Suprapubic skin (tissue), 4 donors: ENCODE measurements at regions not wholly inside any gene's neighbourhood (a gene's known extent, or its start where the extent isn't known, plus 50 kb on each side); places are given as distances from the start of the nearest gene placed in this dataset.

Experiments
- DNase-seq, 2 donors: peaks; one replicate each; pipeline ENCODE4 v3.0.0-alpha.2; 2019; ENCODE audit warnings: low spot score in 2 of 2
- H3K27ac ChIP-seq: fragments of 200-600 bp; sonication (generic); one replicate; pipeline ENCODE4 v1.5.1; 2019
- H3K27me3 ChIP-seq: fragments of 200-600 bp; sonication (generic); one replicate; pipeline ENCODE4 v1.5.1; 2019
- H3K36me3 ChIP-seq: fragments of 200-600 bp; sonication (generic); one replicate; pipeline ENCODE4 v1.5.1; 2019
- H3K4me1 ChIP-seq: fragments of 200-600 bp; sonication (generic); one replicate; pipeline ENCODE4 v1.5.1; 2019
- H3K4me3 ChIP-seq: fragments of 200-600 bp; sonication (generic); one replicate; pipeline ENCODE4 v1.5.1; 2019; ENCODE audit warnings: mild to moderate bottlenecking
- H3K9me3 ChIP-seq: fragments of 200-600 bp; sonication (generic); one replicate; pipeline ENCODE4 v1.5.1; 2019
- CTCF ChIP-seq, 2 donors: fragments of 200-600 bp in 1 of 2; fragments of 450-650 bp in 1 of 2; sonication (generic) in 1 of 2; IDR thresholded peaks; one replicate each; pipeline ENCODE4 v1.5.1; 2016 to 2019; ENCODE audit warnings: antibody characterized with exemption in 2 of 2, mild to moderate bottlenecking in 1 of 2, moderate library complexity in 1 of 2
- EP300 ChIP-seq: sonication (generic); formaldehyde crosslinking; IDR thresholded peaks from one replicate; pipeline ENCODE4 v1.6.1; 2017; ENCODE audit warnings: antibody characterized with exemption
- POLR2A ChIP-seq, 2 donors: fragments of 450-650 bp; IDR thresholded peaks; one replicate each; pipeline ENCODE4 v1.6.1; 2017; ENCODE audit warnings: antibody characterized with exemption in 2 of 2, mild to moderate bottlenecking in 2 of 2, moderate library complexity in 2 of 2
- POLR2AphosphoS5 ChIP-seq, 3 donors: sonication (generic); formaldehyde crosslinking; IDR thresholded peaks; one replicate each; pipeline ENCODE4 v1.6.1; 2017; ENCODE audit warnings: antibody characterized with exemption in 3 of 3
- WGBS: methylation state at CpG from one replicate; pipeline ENCODE4 v1.1.5; 2018; 5-methylcytosine and 5-hydroxymethylcytosine counted together

- H3K36me3 ChIP-seq = no peaks in the 10 kb centered on the region
- H3K4me1 ChIP-seq = no peaks in the 10 kb centered on the region
- no peak overlapping the region for H3K27ac ChIP-seq
- no peak for DNase-seq
- H3K27me3 ChIP-seq = no peaks in the 10 kb centered on the region
- TF ChIP-seq CTCF (IDR thresholded peaks at IDR 0.05) = no peak
- TF ChIP-seq EP300 = no peak
- no peak for TF ChIP-seq POLR2AphosphoS5 (IDR thresholded peaks at IDR 0.05)
- no peak for TF ChIP-seq POLR2A (IDR thresholded peaks at IDR 0.05)
- no peak overlapping the region for H3K4me3 ChIP-seq
- WGBS = 80% methylated on average over 7 of the region's 7 CpGs
- no peaks in the 10 kb centered on the region for H3K9me3 ChIP-seq
These were observed 663.4 kb downstream of the RAPGEF2 start for GRCh38 chr4:159766241-159766640.

- no peak for TF ChIP-seq EP300
- no peak overlapping the region for H3K4me3 ChIP-seq
- no peak overlapping the region for H3K27ac ChIP-seq
- H3K36me3 ChIP-seq = no peaks in the 10 kb centered on the region
- no peak for DNase-seq
- no peaks in the 10 kb centered on the region for H3K4me1 ChIP-seq
- H3K27me3 ChIP-seq = no peaks in the 10 kb centered on the region
- H3K9me3 ChIP-seq = no peaks in the 10 kb centered on the region
These were observed 664.5 kb downstream of the RAPGEF2 start for GRCh38 chr4:159767406-159767805.

DNA sequence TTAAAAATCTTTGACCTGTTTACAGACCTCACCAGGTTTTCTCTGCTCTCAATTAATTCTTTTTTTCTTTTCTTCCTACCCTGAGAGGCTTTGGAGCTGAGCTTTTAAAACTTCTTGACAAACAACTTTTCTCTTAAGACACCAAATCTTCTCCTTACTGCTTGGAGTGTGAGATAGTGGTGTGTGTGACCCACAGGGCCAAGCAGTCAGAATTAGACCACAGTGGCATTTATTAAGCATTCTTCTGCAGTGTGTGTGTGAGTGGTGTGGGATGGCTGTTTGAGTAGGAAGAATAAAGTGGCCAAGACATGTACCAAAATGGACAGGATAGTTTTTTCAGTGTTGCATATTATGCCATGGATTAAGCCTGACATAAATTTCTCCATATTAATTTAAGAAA lies 665.1 kb downstream of the RAPGEF2 start:
- Histone ChIP-seq H3K4me3 (no peak overlapping the region), H3K27ac (no peak overlapping the region)
- TF ChIP-seq POLR2AphosphoS5 (IDR thresholded peaks at IDR 0.05) (no peak), POLR2A (IDR thresholded peaks at IDR 0.05) (no peak), EP300 (no peak), CTCF (IDR thresholded peaks at IDR 0.05) (no peak)

GRCh38 chr4:159770401-159770800 lies 667.5 kb downstream of the RAPGEF2 start:
- no peak overlapping the region for H3K27ac ChIP-seq
- DNase-seq = no peak
- H3K4me1 ChIP-seq = no peaks in the 10 kb centered on the region
- WGBS = 12% methylated on average over 1 of the region's 1 CpG
- no peak overlapping the region for H3K4me3 ChIP-seq
- no peaks in the 10 kb centered on the region for H3K36me3 ChIP-seq
- H3K27me3 ChIP-seq = no peaks in the 10 kb centered on the region
- TF ChIP-seq POLR2AphosphoS5 (IDR thresholded peaks at IDR 0.05) = no peak
- TF ChIP-seq CTCF (IDR thresholded peaks at IDR 0.05) = no peak
- no peak for TF ChIP-seq POLR2A (IDR thresholded peaks at IDR 0.05)
- no peak for TF ChIP-seq EP300
- H3K9me3 ChIP-seq = no peaks in the 10 kb centered on the region

More for the DNA sequence above, 665.1 kb downstream of the RAPGEF2 start:
- Histone ChIP-seq H3K27me3 (no peaks in the 10 kb centered on the region), H3K4me1 (no peaks in the 10 kb centered on the region), H3K9me3 (no peaks in the 10 kb centered on the region), H3K36me3 (no peaks in the 10 kb centered on the region)
- DNase-seq = no peak

DNA sequence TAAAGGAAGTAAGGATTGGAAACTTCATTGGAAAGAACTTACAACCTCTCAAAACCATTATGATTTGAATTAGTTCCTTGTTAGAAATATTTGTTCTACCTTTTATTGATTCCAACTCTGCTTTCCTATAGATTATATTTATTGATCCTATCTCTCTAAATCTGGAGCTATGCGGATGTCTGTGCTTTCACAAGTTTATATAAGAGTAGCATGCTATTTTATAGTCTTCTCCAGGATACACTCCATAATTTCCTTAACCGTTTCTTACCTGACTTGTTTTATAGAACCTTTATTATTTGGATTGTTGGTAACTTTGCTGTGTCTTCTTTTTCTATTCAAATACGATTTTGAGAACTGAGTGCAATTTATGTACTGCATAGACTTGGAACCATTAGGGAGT lies 668.1 kb downstream of the RAPGEF2 start:
- H3K4me3 ChIP-seq = no peak overlapping the region
- TF ChIP-seq EP300 = no peak
- TF ChIP-seq CTCF (IDR thresholded peaks at IDR 0.05) = no peak
- no peak for TF ChIP-seq POLR2AphosphoS5 (IDR thresholded peaks at IDR 0.05)
- no peak for TF ChIP-seq POLR2A (IDR thresholded peaks at IDR 0.05)
- H3K27ac ChIP-seq = no peak overlapping the region
- no peaks in the 10 kb centered on the region for H3K4me1 ChIP-seq
- H3K9me3 ChIP-seq = no peaks in the 10 kb centered on the region
- H3K36me3 ChIP-seq = no peaks in the 10 kb centered on the region
- DNase-seq = no peak
- H3K27me3 ChIP-seq = no peaks in the 10 kb centered on the region
- 49% methylated on average over 3 of the region's 3 CpGs for WGBS

DNA sequence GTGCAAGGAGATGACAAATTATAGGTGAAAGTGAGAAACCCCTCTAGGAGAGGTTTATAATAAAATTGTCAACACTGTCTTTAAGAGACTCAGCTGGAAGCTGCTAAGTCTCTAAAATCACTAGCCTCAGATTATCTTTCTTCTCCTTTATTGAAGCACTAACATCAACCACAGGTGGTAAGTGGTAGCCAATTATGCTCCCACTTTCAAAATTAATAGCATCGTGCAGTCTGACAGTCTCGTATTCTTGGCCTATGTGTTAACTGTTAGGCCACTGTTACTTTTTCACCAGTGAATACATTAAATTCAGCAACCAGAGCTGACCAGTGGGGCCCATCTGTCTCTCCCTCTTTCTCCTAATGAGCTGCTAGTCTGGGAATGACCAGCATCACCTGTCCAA lies 674.1 kb downstream of the RAPGEF2 start:
- Histone ChIP-seq H3K36me3 (no peaks in the 10 kb centered on the region), H3K4me3 (no peak overlapping the region), H3K9me3 (no peaks in the 10 kb centered on the region), H3K27ac (no peak overlapping the region), H3K4me1 (no peaks in the 10 kb centered on the region), H3K27me3 (no peaks in the 10 kb centered on the region)
- no peak for TF ChIP-seq EP300
- TF ChIP-seq POLR2A (IDR thresholded peaks at IDR 0.05) = no peak
- TF ChIP-seq CTCF (IDR thresholded peaks at IDR 0.05) = no peak
- TF ChIP-seq POLR2AphosphoS5 (IDR thresholded peaks at IDR 0.05) = no peak
- no peak for DNase-seq
- 91% methylated on average over 2 of the region's 2 CpGs for WGBS
